HCT116 (cell line): ENCODE measurements at regions not wholly inside any gene's neighbourhood (a gene's known extent, or its start where the extent isn't known, plus 50 kb on each side); places are given as distances from the start of the nearest gene placed in this dataset.

Source experiments
- ATAC-seq: fragments of 200-7000 bp; cut with Tn5 transposase; 2 replicates; pipeline ENCODE4 v1.9.1; 2020; ENCODE audit warnings: mild to moderate bottlenecking, moderate library complexity
- BruUV-seq: library from RNA; stranded (reverse); fragments of 400-500 nt; replicated peaks from 2 replicates; lab custom pipeline; 2021; lab: Mats Ljungman, UMichigan
- CTCF ChIA-PET: fragments of 300-600 bp; sonication (Branson Sonifier 250); formaldehyde crosslinking; loops from one replicate; lab custom pipeline; 2021; ENCODE audit warnings: antibody characterized with exemption; lab: Charles Lee
- POLR2A ChIA-PET: fragments of 300-600, 350-600 bp; sonication (Branson Sonifier 250); formaldehyde crosslinking; loops from one replicate; lab custom pipeline; 2021; ENCODE audit warnings: antibody characterized with exemption; lab: Charles Lee
- RAD21 ChIA-PET, 2 experiments: fragments of 300-600 bp; sonication (Branson Sonifier 250); formaldehyde crosslinking; loops; one replicate each; lab custom pipeline; 2023; ENCODE audit warnings: low total read pairs in 2 of 2; ENCODE audit not compliant: uncharacterized antibody in 2 of 2, unreplicated experiment in 2 of 2, low non-redundant PET in 1 of 2; lab: Charles Lee
- DNase-seq: peaks from one replicate; pipeline ENCODE4 v3.0.0-alpha.2; 2010; ENCODE audit warnings: low read depth, low spot score
- H2AFZ ChIP-seq: fragments of 200-600 bp; shearing (Covaris generic), sonication (generic); 2 replicates; pipeline ENCODE4 v1.6.1; 2017; ENCODE audit warnings: low read depth, mixed run types, mixed read lengths, antibody characterized with exemption, low read length; ENCODE audit not compliant: poor library complexity, severe bottlenecking
- H3K27ac ChIP-seq: 2 replicates; pipeline ENCODE4 v1.5.1; 2012; ENCODE audit warnings: low read depth, low read length
- H3K27me3 ChIP-seq: fragments of 200-600 bp; sonication (generic); 2 replicates; pipeline ENCODE4 v1.6.1; 2016; ENCODE audit warnings: mixed run types, low read length, mixed read lengths; ENCODE audit not compliant: insufficient read depth
- H3K36me3 ChIP-seq, 2 experiments: fragments of 200-500 bp in 1 of 2; fragments of 200-600 bp in 1 of 2; sonication (Bioruptor generic) in 1 of 2; sonication (generic) in 1 of 2; 2 replicates each; pipeline versions ENCODE4 v1.5.1 to v1.6.1; 2014 to 2016; ENCODE audit warnings: low read length in 2 of 2, inconsistent platforms in 1 of 2, mixed read lengths in 1 of 2, mixed run types in 1 of 2; ENCODE audit not compliant: insufficient read depth in 2 of 2, control insufficient read depth in 1 of 2
- H3K4me1 ChIP-seq, 2 experiments: fragments of 200-600 bp in 1 of 2; sonication (generic) in 1 of 2; 2 replicates each; pipeline versions ENCODE4 v1.5.1 to v1.6.1; 2012 to 2017; ENCODE audit warnings: low read length in 2 of 2, inconsistent platforms in 1 of 2, mild to moderate bottlenecking in 1 of 2, mixed read lengths in 1 of 2, mixed run types in 1 of 2, moderate library complexity in 1 of 2; ENCODE audit not compliant: insufficient read depth in 2 of 2, control insufficient read depth in 1 of 2
- H3K4me2 ChIP-seq: fragments of 200-600 bp; sonication (generic); 2 replicates; pipeline ENCODE4 v1.6.1; 2017; ENCODE audit warnings: mixed run types, low read length, mixed read lengths
- H3K4me3 ChIP-seq, 2 experiments: fragments of 200-600 bp in 1 of 2; sonication (generic) in 1 of 2; replicated peaks in 1 of 2; 2 replicates each; pipeline ENCODE4 v1.5.1; 2011 to 2016; ENCODE audit warnings: low read length in 2 of 2, control low read depth in 1 of 2, low read depth in 1 of 2, mild to moderate bottlenecking in 1 of 2, mixed read lengths in 1 of 2, mixed run types in 1 of 2
- H3K79me2 ChIP-seq: fragments of 200-600 bp; sonication (generic); 2 replicates; pipeline ENCODE4 v1.6.1; 2017; ENCODE audit warnings: mild to moderate bottlenecking, mixed run types, low read length, moderate library complexity, mixed read lengths; ENCODE audit not compliant: insufficient read depth
- H3K9ac ChIP-seq: fragments of 200-600 bp; sonication (generic); 2 replicates; pipeline ENCODE4 v1.6.1; 2016; ENCODE audit warnings: low read length, mixed read lengths
- H3K9me2 ChIP-seq: fragments of 200-600 bp; sonication (generic), shearing (Covaris generic); 2 replicates; pipeline ENCODE4 v1.6.1; 2017; ENCODE audit warnings: mixed run types, mild to moderate bottlenecking, moderate library complexity; ENCODE audit not compliant: insufficient read depth
- H3K9me3 ChIP-seq, 2 experiments: fragments of 200-500 bp in 1 of 2; fragments of 200-600 bp in 1 of 2; sonication (Bioruptor generic) in 1 of 2; sonication (generic) in 1 of 2; 2 replicates each; pipeline ENCODE4 v1.6.1; 2014 to 2017; ENCODE audit warnings: low read length in 2 of 2, mixed read lengths in 2 of 2, inconsistent platforms in 1 of 2, low read depth in 1 of 2, mild to moderate bottlenecking in 1 of 2, mixed run types in 1 of 2, moderate library complexity in 1 of 2; ENCODE audit not compliant: control insufficient read depth in 1 of 2, insufficient read depth in 1 of 2
- H4K20me1 ChIP-seq: fragments of 200-600 bp; sonication (generic), shearing (Covaris generic); 2 replicates; pipeline ENCODE4 v1.6.1; 2017; ENCODE audit warnings: mixed run types, mild to moderate bottlenecking, moderate library complexity; ENCODE audit not compliant: insufficient read depth
- CBX3 ChIP-seq: IDR thresholded peaks from 2 replicates; pipeline ENCODE4 v1.6.1; 2012; ENCODE audit warnings: low read depth
- CEBPB ChIP-seq: IDR thresholded peaks from 2 replicates; pipeline ENCODE4 v1.6.1; 2012; ENCODE audit warnings: low read depth
- EGR1 ChIP-seq: IDR thresholded peaks from 2 replicates; pipeline ENCODE4 v1.6.1; 2012; ENCODE audit warnings: low read depth
- EZH2 ChIP-seq: fragments of 200-600 bp; sonication (generic); IDR thresholded peaks from 2 replicates; pipeline ENCODE4 v1.6.1; 2017; ENCODE audit warnings: antibody characterized with exemption, mixed run types
- EZH2phosphoT487 ChIP-seq: fragments of 200-600 bp; IDR thresholded peaks from 2 replicates; pipeline ENCODE4 v1.6.1; 2018; ENCODE audit warnings: antibody characterized with exemption, borderline replicate concordance
- FOSL1 ChIP-seq: IDR thresholded peaks from 2 replicates; pipeline ENCODE4 v1.6.1; 2012; ENCODE audit warnings: low read depth
- POLR2A ChIP-seq: IDR thresholded peaks from 2 replicates; pipeline ENCODE4 v1.7.0; 2011; ENCODE audit warnings: borderline replicate concordance; ENCODE audit not compliant: insufficient read depth, insufficient read length; ENCODE audit errors: extremely low read depth
- POLR2AphosphoS5 ChIP-seq: IDR thresholded peaks from 2 replicates; pipeline ENCODE4 v1.6.1; 2011; ENCODE audit warnings: mild to moderate bottlenecking, low read depth, low read length, moderate library complexity
- SIN3A ChIP-seq: IDR thresholded peaks from 2 replicates; pipeline ENCODE4 v1.6.1; 2012; ENCODE audit warnings: low read depth
- SP1 ChIP-seq: IDR thresholded peaks from 2 replicates; pipeline ENCODE4 v1.6.1; 2012; ENCODE audit warnings: low read depth
- SRF ChIP-seq: IDR thresholded peaks from 2 replicates; pipeline ENCODE4 v1.6.1; 2012; ENCODE audit warnings: low read depth
- YY1 ChIP-seq: IDR thresholded peaks from 2 replicates; pipeline ENCODE4 v1.6.1; 2011; ENCODE audit warnings: low read length, low read depth, moderate library complexity, mild to moderate bottlenecking; ENCODE audit not compliant: insufficient replicate concordance; ENCODE audit errors: extremely low read depth
- ZNF274 ChIP-seq: fragments of 200-500 bp; sonication (Bioruptor generic); IDR thresholded peaks from 2 replicates; pipeline ENCODE4 v1.6.1; 2014; ENCODE audit warnings: mild to moderate bottlenecking, low read depth, low read length, inconsistent platforms
- intact Hi-C: fragments of 100-400 bp; cut with micrococcal nuclease; formaldehyde crosslinking; loops from 2 replicates; pipeline ENCODE4 v1.10.0; 2022
- TF ChIP-seq, protein P1 (sequence below), 3 experiments: fragments of 200-600 bp in 1 of 3; sonication (generic) in 1 of 3; IDR thresholded peaks in 2 of 3; conservative IDR thresholded peaks in 1 of 3; 2 replicates each; pipeline ENCODE4 v1.5.1; 2012 to 2017; ENCODE audit warnings: low read depth in 2 of 3, low read length in 2 of 3, antibody characterized with exemption in 1 of 3, borderline replicate concordance in 1 of 3, control low read depth in 1 of 3, mild to moderate bottlenecking in 1 of 3, mixed read lengths in 1 of 3, mixed run types in 1 of 3, moderate library complexity in 1 of 3; ENCODE audit not compliant: insufficient read depth in 1 of 3
- TF ChIP-seq, protein P2 (sequence below): IDR thresholded peaks from 2 replicates; pipeline ENCODE4 v1.6.1; 2012; ENCODE audit warnings: low read depth
- TF ChIP-seq, protein P3 (sequence below): IDR thresholded peaks from 2 replicates; pipeline ENCODE4 v1.6.1; 2011; ENCODE audit warnings: mild to moderate bottlenecking, low read length, moderate library complexity; ENCODE audit not compliant: insufficient replicate concordance; ENCODE audit errors: extremely low read depth
- TF ChIP-seq, protein P4 (sequence below): IDR thresholded peaks from 2 replicates; pipeline ENCODE4 v1.6.1; 2012

DNA sequence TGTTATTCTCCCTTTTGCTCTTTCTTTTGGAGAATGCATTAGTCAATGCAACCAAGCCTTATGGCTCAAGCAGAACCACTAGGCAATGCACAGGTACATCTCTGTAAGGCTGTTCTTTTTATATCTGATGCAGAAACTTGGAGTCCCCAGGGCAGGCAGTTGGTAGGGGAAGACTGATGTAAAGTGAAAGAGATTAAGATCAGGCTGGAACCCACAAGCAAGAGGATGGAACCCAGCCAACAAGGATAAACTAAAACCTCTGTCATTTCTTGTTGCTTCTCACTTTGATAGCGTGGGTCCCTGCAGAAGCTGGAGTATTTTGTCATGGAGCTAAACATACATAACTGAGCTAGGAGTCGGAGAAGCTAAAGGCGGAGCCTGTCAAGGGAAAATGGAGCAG, 142.9 kb downstream of the GPAM start:
- no peaks in the 10 kb centered on the region for H3K4me1 ChIP-seq
- no TSS peak for BruUV-seq
- TF ChIP-seq EZH2phosphoT487 = no peak
- no peak for TF ChIP-seq CEBPB
- no peak for TF ChIP-seq SIN3A
- no peak for TF ChIP-seq ZNF274
- TF ChIP-seq, protein P1, sequence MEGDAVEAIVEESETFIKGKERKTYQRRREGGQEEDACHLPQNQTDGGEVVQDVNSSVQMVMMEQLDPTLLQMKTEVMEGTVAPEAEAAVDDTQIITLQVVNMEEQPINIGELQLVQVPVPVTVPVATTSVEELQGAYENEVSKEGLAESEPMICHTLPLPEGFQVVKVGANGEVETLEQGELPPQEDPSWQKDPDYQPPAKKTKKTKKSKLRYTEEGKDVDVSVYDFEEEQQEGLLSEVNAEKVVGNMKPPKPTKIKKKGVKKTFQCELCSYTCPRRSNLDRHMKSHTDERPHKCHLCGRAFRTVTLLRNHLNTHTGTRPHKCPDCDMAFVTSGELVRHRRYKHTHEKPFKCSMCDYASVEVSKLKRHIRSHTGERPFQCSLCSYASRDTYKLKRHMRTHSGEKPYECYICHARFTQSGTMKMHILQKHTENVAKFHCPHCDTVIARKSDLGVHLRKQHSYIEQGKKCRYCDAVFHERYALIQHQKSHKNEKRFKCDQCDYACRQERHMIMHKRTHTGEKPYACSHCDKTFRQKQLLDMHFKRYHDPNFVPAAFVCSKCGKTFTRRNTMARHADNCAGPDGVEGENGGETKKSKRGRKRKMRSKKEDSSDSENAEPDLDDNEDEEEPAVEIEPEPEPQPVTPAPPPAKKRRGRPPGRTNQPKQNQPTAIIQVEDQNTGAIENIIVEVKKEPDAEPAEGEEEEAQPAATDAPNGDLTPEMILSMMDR (IDR thresholded peaks at IDR 0.05 in 2 of 3, conservative IDR thresholded peaks at IDR 0.05 in 1 of 3; ENCODE audit: borderline replicate concordance in 1 of 3, insufficient read depth in 1 of 3, low read depth in 2 of 3, low read length in 2 of 3) = no peak
- no peak for TF ChIP-seq SRF
- no peak for TF ChIP-seq EZH2
- TF ChIP-seq, protein P2, sequence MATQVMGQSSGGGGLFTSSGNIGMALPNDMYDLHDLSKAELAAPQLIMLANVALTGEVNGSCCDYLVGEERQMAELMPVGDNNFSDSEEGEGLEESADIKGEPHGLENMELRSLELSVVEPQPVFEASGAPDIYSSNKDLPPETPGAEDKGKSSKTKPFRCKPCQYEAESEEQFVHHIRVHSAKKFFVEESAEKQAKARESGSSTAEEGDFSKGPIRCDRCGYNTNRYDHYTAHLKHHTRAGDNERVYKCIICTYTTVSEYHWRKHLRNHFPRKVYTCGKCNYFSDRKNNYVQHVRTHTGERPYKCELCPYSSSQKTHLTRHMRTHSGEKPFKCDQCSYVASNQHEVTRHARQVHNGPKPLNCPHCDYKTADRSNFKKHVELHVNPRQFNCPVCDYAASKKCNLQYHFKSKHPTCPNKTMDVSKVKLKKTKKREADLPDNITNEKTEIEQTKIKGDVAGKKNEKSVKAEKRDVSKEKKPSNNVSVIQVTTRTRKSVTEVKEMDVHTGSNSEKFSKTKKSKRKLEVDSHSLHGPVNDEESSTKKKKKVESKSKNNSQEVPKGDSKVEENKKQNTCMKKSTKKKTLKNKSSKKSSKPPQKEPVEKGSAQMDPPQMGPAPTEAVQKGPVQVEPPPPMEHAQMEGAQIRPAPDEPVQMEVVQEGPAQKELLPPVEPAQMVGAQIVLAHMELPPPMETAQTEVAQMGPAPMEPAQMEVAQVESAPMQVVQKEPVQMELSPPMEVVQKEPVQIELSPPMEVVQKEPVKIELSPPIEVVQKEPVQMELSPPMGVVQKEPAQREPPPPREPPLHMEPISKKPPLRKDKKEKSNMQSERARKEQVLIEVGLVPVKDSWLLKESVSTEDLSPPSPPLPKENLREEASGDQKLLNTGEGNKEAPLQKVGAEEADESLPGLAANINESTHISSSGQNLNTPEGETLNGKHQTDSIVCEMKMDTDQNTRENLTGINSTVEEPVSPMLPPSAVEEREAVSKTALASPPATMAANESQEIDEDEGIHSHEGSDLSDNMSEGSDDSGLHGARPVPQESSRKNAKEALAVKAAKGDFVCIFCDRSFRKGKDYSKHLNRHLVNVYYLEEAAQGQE = no peak
- TF ChIP-seq, protein P3, sequence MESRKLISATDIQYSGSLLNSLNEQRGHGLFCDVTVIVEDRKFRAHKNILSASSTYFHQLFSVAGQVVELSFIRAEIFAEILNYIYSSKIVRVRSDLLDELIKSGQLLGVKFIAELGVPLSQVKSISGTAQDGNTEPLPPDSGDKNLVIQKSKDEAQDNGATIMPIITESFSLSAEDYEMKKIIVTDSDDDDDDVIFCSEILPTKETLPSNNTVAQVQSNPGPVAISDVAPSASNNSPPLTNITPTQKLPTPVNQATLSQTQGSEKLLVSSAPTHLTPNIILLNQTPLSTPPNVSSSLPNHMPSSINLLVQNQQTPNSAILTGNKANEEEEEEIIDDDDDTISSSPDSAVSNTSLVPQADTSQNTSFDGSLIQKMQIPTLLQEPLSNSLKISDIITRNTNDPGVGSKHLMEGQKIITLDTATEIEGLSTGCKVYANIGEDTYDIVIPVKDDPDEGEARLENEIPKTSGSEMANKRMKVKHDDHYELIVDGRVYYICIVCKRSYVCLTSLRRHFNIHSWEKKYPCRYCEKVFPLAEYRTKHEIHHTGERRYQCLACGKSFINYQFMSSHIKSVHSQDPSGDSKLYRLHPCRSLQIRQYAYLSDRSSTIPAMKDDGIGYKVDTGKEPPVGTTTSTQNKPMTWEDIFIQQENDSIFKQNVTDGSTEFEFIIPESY = no peak
- TF ChIP-seq SP1 = no peak
- TF ChIP-seq YY1 = no peak
- TF ChIP-seq FOSL1 = no peak
- no peak for TF ChIP-seq POLR2A
- no peak for TF ChIP-seq CBX3
- TF ChIP-seq, protein P4, sequence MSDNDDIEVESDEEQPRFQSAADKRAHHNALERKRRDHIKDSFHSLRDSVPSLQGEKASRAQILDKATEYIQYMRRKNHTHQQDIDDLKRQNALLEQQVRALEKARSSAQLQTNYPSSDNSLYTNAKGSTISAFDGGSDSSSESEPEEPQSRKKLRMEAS = no peak
- no peak for TF ChIP-seq EGR1
- TF ChIP-seq POLR2AphosphoS5 = no peak

More for the DNA sequence above, 142.9 kb downstream of the GPAM start:
- no peak overlapping the region for H3K27ac ChIP-seq
- H3K9ac ChIP-seq = no peak overlapping the region
- H3K4me2 ChIP-seq = no peak overlapping the region
- ChIA-PET POLR2A (no interaction called here), CTCF (no interaction called here), RAD21 (no interaction called here)
- H2AFZ ChIP-seq = no peak overlapping the region
- no peak for DNase-seq
- H3K9me3 ChIP-seq = no peaks in the 10 kb centered on the region
- peaks cover 42% of the 10 kb centered on the region for H3K27me3 ChIP-seq
- intact Hi-C loops = no loop called here
- no peaks in the 10 kb centered on the region for H3K36me3 ChIP-seq
- no peak for ATAC-seq
- H3K9me2 ChIP-seq = no peaks in the 10 kb centered on the region
- no peaks in the 10 kb centered on the region for H4K20me1 ChIP-seq
- no peak overlapping the region for H3K4me3 ChIP-seq
- H3K79me2 ChIP-seq = no peaks in the 10 kb centered on the region
